CD14-positive monocyte (primary cell): ENCODE measurements at regions not wholly inside any gene's neighbourhood (a gene's known extent, or its start where the extent isn't known, plus 50 kb on each side); places are given as distances from the start of the nearest gene placed in this dataset.

ENCODE experiments used
- DNase-seq, 3 donors: peaks; one replicate each; pipeline ENCODE4 v3.0.0-alpha.2; 2011 to 2022
- H2AFZ ChIP-seq: 2 replicates; pipeline ENCODE4 v1.6.0; 2012; ENCODE audit warnings: mild to moderate bottlenecking, low read depth, low read length, inconsistent platforms; ENCODE audit not compliant: insufficient read depth, poor library complexity, severe bottlenecking
- H3K27ac ChIP-seq, 2 donors: 1 replicate in 1 of 2; 2 replicates in 1 of 2; pipeline ENCODE4 v1.5.1; 2012 to 2013; ENCODE audit warnings: low read length in 2 of 2, control low read depth in 1 of 2, inconsistent platforms in 1 of 2, low read depth in 1 of 2, mild to moderate bottlenecking in 1 of 2
- H3K27me3 ChIP-seq, 2 donors: one replicate each; pipeline versions ENCODE4 v1.6.0 to v1.6.1; 2011 to 2013; ENCODE audit warnings: low read length in 2 of 2; ENCODE audit not compliant: control insufficient read depth in 2 of 2, insufficient read depth in 2 of 2
- H3K36me3 ChIP-seq, 2 donors: replicated peaks in 1 of 2; 1 replicate in 1 of 2; 2 replicates in 1 of 2; pipeline versions ENCODE4 v1.5.1 to v1.6.1; 2012 to 2013; ENCODE audit warnings: low read length in 2 of 2, control low read depth in 1 of 2, inconsistent platforms in 1 of 2, mild to moderate bottlenecking in 1 of 2; ENCODE audit not compliant: insufficient read depth in 2 of 2, control insufficient read depth in 1 of 2
- H3K4me1 ChIP-seq, 2 donors: 1 replicate in 1 of 2; 2 replicates in 1 of 2; pipeline versions ENCODE4 v1.5.1 to v1.6.1; 2012 to 2013; ENCODE audit warnings: low read length in 2 of 2, control low read depth in 1 of 2, inconsistent platforms in 1 of 2, mild to moderate bottlenecking in 1 of 2, moderate library complexity in 1 of 2; ENCODE audit not compliant: insufficient read depth in 2 of 2, control insufficient read depth in 1 of 2
- H3K4me2 ChIP-seq: replicated peaks from 2 replicates; pipeline ENCODE3; 2012; ENCODE audit warnings: low read length, moderate library complexity, mild to moderate bottlenecking; ENCODE audit not compliant: poor library complexity, severe bottlenecking; ENCODE audit errors: extremely low read depth
- H3K4me3 ChIP-seq, 3 experiments: fragments of 200-600 bp in 1 of 3; sonication (generic) in 1 of 3; replicated peaks in 1 of 3; 1 replicate in 2 of 3; 2 replicates in 1 of 3; pipeline ENCODE4 v1.5.1; 2011 to 2013; ENCODE audit warnings: low read length in 3 of 3, mild to moderate bottlenecking in 3 of 3, control low read depth in 2 of 3, low read depth in 2 of 3, inconsistent platforms in 1 of 3, moderate library complexity in 1 of 3
- H3K79me2 ChIP-seq: 2 replicates; pipeline ENCODE4 v1.6.0; 2012; ENCODE audit warnings: mild to moderate bottlenecking, control low read depth, inconsistent platforms, low read length, moderate library complexity; ENCODE audit not compliant: insufficient read depth
- H3K9ac ChIP-seq: 2 replicates; pipeline ENCODE4 v1.6.0; 2017; ENCODE audit warnings: low read length, mild to moderate bottlenecking; ENCODE audit not compliant: insufficient read depth, poor library complexity, severe bottlenecking
- H3K9me3 ChIP-seq, 2 donors: replicated peaks in 1 of 2; 1 replicate in 1 of 2; 2 replicates in 1 of 2; pipeline versions ENCODE4 v1.5.1 to v1.6.1; 2012 to 2013; ENCODE audit warnings: low read length in 2 of 2, control low read depth in 1 of 2; ENCODE audit not compliant: control insufficient read depth in 1 of 2, insufficient read depth in 1 of 2
- H4K20me1 ChIP-seq: 2 replicates; pipeline ENCODE4 v1.6.0; 2012; ENCODE audit warnings: mild to moderate bottlenecking, low read length, control low read depth, moderate library complexity; ENCODE audit not compliant: insufficient read depth
- H3K27ac Mint-ChIP-seq, 7 donors: one replicate each; pipeline ENCODE4 v1.8.0; 2020; ENCODE audit warnings: mild to moderate bottlenecking in 7 of 7, mixed read lengths in 7 of 7, moderate library complexity in 6 of 7, inconsistent platforms in 2 of 7
- H3K27me3 Mint-ChIP-seq, 3 donors: one replicate each; pipeline ENCODE4 v1.8.0; 2021 to 2022; ENCODE audit warnings: low read depth in 3 of 3, mild to moderate bottlenecking in 3 of 3, mixed read lengths in 3 of 3, moderate library complexity in 3 of 3, inconsistent platforms in 1 of 3
- H3K36me3 Mint-ChIP-seq, 2 donors: one replicate each; pipeline ENCODE4 v1.8.0; 2020; ENCODE audit warnings: mixed read lengths in 2 of 2, inconsistent platforms in 1 of 2, mild to moderate bottlenecking in 1 of 2
- H3K4me1 Mint-ChIP-seq: one replicate; pipeline ENCODE4 v1.8.0; 2020; ENCODE audit warnings: mild to moderate bottlenecking, mixed read lengths
- H3K4me3 Mint-ChIP-seq, 2 donors: one replicate each; pipeline ENCODE4 v1.8.0; 2020; ENCODE audit warnings: mild to moderate bottlenecking in 2 of 2, mixed read lengths in 2 of 2, moderate library complexity in 1 of 2
- H3K9me3 Mint-ChIP-seq, 7 donors: one replicate each; pipeline ENCODE4 v1.8.0; 2020 to 2022; ENCODE audit warnings: mixed read lengths in 7 of 7, mild to moderate bottlenecking in 6 of 7, moderate library complexity in 6 of 7, inconsistent platforms in 2 of 7
- CTCF ChIP-seq: fragments of 200-600 bp; IDR thresholded peaks from one replicate; pipeline ENCODE4 v1.8.0; 2022; ENCODE audit warnings: antibody characterized with exemption, mild to moderate bottlenecking
- WGBS: methylation state at CpG from one replicate; pipeline ENCODE4 v1.1.5; 2013; ENCODE audit warnings: missing lambda C conversion rate; ENCODE audit not compliant: insufficient coverage; 5-methylcytosine and 5-hydroxymethylcytosine counted together
- intact Hi-C, 2 donors: fragments of 100-400 bp; cut with micrococcal nuclease; formaldehyde crosslinking; loops; one replicate each; pipeline versions ENCODE4 v1.15.0 to v1.15.1; 2023

- H3K27ac Mint-ChIP-seq: peak overlapping the region; percentile 76 to 90 (median 82)
- intact Hi-C loops: no loop called here
- H3K9ac ChIP-seq: no peak overlapping the region
- no peaks in the 10 kb centered on the region for H3K79me2 ChIP-seq
- H4K20me1 ChIP-seq: no peaks in the 10 kb centered on the region
- H3K27me3 Mint-ChIP-seq: peaks cover 0 to 2% (median 0%) of the 10 kb centered on the region in 3 donors
- peak overlapping the region in 1 of 2 donors; percentile 48 for H3K4me3 Mint-ChIP-seq
- no peaks in the 10 kb centered on the region for H3K9me3 ChIP-seq
- H3K36me3 Mint-ChIP-seq: no peaks in the 10 kb centered on the region
- no CpG with 5 or more reads among the region's 1 CpG for WGBS
- DNase-seq: peak in 1 of 3 donors; percentile 41
- H3K4me1 ChIP-seq: peaks cover 35 to 48% of the 10 kb centered on the region in 2 donors
- H2AFZ ChIP-seq: peak overlapping the region; percentile 27
- H3K27ac ChIP-seq: peak overlapping the region in 1 of 2 donors; percentile 68
- no peak for TF ChIP-seq CTCF
- peaks cover 0 to 2% (median 0%) of the 10 kb centered on the region in 7 donors for H3K9me3 Mint-ChIP-seq
- H3K4me1 Mint-ChIP-seq: peaks cover 44% of the 10 kb centered on the region
- no peaks in the 10 kb centered on the region for H3K36me3 ChIP-seq
- H3K4me2 ChIP-seq: peak overlapping the region; percentile 28
- peak overlapping the region in 1 of 3 experiments; percentile 0 for H3K4me3 ChIP-seq
- H3K27me3 ChIP-seq: no peaks in the 10 kb centered on the region
Observed at GRCh38 chr7:17027789-17028152, 146.0 kb upstream of the AGR3 start.

GRCh38 chr7:17029150-17029549 lies 147.4 kb upstream of the AGR3 start:
- no peak overlapping the region for H3K9ac ChIP-seq
- WGBS: 100% methylated on average over 1 of the region's 3 CpGs
- Mint-ChIP-seq H3K9me3 (peaks cover 0 to 2% (median 0%) of the 10 kb centered on the region in 7 donors), H3K27me3 (peaks cover 0 to 2% (median 0%) of the 10 kb centered on the region in 3 donors), H3K36me3 (no peaks in the 10 kb centered on the region), H3K4me3 (no peak overlapping the region), H3K27ac (no peak overlapping the region), H3K4me1 (peaks cover 44% of the 10 kb centered on the region)
- TF ChIP-seq CTCF: no peak
- H3K79me2 ChIP-seq: no peaks in the 10 kb centered on the region
- peaks cover 35 to 48% of the 10 kb centered on the region in 2 donors for H3K4me1 ChIP-seq
- DNase-seq: no peak
- intact Hi-C loops: no loop called here
- H4K20me1 ChIP-seq: no peaks in the 10 kb centered on the region
- H3K4me3 ChIP-seq: no peak overlapping the region
- H3K4me2 ChIP-seq: no peak overlapping the region
- H3K27ac ChIP-seq: no peak overlapping the region
- H3K27me3 ChIP-seq: no peaks in the 10 kb centered on the region
- no peaks in the 10 kb centered on the region for H3K9me3 ChIP-seq
- H2AFZ ChIP-seq: no peak overlapping the region
- no peaks in the 10 kb centered on the region for H3K36me3 ChIP-seq
